Epithelial cell of proximal tubule (primary cell): ENCODE measurements at regions not wholly inside any gene's neighbourhood (a gene's known extent, or its start where the extent isn't known, plus 50 kb on each side); places are given as distances from the start of the nearest gene placed in this dataset.
A peak's percentile ranks its signal among the peaks of the same experiment; 100 is the strongest.

Source experiments
- DNase-seq: peaks from one replicate; pipeline ENCODE4 v3.0.0-alpha.2; 2011; ENCODE audit warnings: low read depth
- H3K4me3 ChIP-seq: 2 replicates; pipeline ENCODE4 v1.5.1; 2011; ENCODE audit warnings: low read depth, mild to moderate bottlenecking, low read length
- CTCF ChIP-seq: conservative IDR thresholded peaks from 2 replicates; pipeline ENCODE4 v1.5.1; 2012; ENCODE audit warnings: low read depth, mild to moderate bottlenecking, low read length

- no peak overlapping the region for H3K4me3 ChIP-seq
- TF ChIP-seq CTCF = no peak
- no peak for DNase-seq
These were observed 69.3 kb upstream of the YWHAQ start for GRCh38 chr2:9700109-9700495.

- no peak overlapping the region for H3K4me3 ChIP-seq
- TF ChIP-seq CTCF = no peak
- no peak for DNase-seq
These were observed 71.8 kb upstream of the YWHAQ start for GRCh38 chr2:9702604-9703084.

GRCh38 chr2:9703085-9703678, 72.4 kb upstream of the YWHAQ start:
- TF ChIP-seq CTCF = no peak
- peak; percentile 63 for DNase-seq
- H3K4me3 ChIP-seq = peak overlapping the region; percentile 7

- peak; percentile 35 for TF ChIP-seq CTCF
- DNase-seq = peak; percentile 84
- H3K4me3 ChIP-seq = peak overlapping the region; percentile 7
These were observed 73.0 kb upstream of the YWHAQ start for GRCh38 chr2:9703701-9704221.

GRCh38 chr2:9704600-9704999, 73.8 kb upstream of the YWHAQ start:
- no peak for DNase-seq
- no peak overlapping the region for H3K4me3 ChIP-seq
- no peak for TF ChIP-seq CTCF

GRCh38 chr2:9705196-9705595, 74.4 kb upstream of the YWHAQ start:
- TF ChIP-seq CTCF = no peak
- DNase-seq = no peak
- H3K4me3 ChIP-seq = no peak overlapping the region

GRCh38 chr2:9707008-9707407, 76.2 kb upstream of the YWHAQ start:
- TF ChIP-seq CTCF = no peak
- no peak for DNase-seq
- no peak overlapping the region for H3K4me3 ChIP-seq
